T-helper 1 cell treated with Interleukin-12 subunit alpha and Interleukin-12 subunit beta and Interleukin-4 antibody, amounts not matched to agents 30 ng/mL and 1 ng/mL, for 36 hours (primary cell): ENCODE measurements at regions not wholly inside any gene's neighbourhood (a gene's known extent, or its start where the extent isn't known, plus 50 kb on each side); places are given as distances from the start of the nearest gene placed in this dataset.
"Not testable (repeated sequence)": the region's sequence is repeated elsewhere in the genome, so short reads cannot be mapped to it uniquely, and the experiment has no call there.

ENCODE experiments used
- intact Hi-C: fragments of 100-400 bp; cut with micrococcal nuclease; formaldehyde crosslinking; loops from one replicate; pipeline ENCODE4 v1.15.1; 2024

DNA sequence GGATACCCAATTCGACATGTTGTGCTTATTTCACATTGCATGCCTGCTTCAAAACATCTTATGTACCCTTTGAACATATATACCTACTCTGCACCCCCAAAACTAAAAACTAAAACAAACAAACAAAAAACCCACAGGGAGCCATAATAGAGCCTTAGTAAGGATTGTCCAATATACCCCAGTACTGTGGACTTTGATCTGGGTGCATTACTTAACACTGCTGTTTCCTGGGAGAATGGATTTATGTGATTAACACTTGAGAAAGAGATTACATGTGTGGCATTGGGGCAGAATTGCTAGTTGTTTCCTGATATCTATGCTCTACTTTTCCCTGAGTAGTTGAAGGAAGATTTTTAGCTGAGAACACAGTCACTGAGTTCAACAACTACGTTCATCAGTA, 583.4 kb upstream of the ROBO1 start:
- intact Hi-C loops: no loop called here

DNA sequence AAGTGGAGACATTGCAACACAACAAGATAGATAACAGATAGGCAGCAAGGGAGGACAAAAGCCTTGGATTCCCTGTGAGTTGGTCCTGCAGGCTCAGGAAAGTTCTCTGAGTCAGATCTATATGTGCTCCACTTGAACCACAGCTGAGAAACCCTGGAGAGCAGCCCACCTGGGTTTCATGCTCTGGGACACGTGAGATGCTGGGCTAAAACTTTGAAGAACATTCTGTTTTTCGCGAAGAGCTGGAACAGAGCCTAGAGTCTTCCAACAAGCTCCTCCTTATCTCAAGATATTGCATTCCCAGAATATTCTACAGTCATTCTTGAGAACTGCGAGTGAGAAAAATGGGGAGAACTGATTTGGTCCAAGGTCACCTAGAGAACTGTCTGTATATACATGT, 583.0 kb upstream of the ROBO1 start:
- intact Hi-C loops: no loop called here

DNA sequence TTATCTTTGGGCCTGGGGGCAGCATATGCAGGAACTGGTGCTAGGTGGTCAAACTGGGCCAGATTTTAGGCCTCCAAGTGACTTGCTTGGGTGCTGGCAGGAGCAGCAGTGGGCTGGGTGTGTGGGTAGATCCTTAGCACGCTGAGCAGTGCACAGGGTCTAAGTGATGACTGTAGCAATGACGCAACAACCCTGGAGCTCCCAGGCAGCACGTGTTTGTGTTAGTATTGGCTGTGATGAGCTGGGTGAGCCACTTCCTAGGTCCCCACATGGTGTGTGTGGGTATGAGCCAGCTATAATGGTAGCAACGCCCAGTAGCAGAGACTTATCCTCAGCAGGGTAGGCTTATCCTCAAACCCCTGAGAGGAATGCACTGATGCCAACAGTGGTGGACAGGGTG, 570.6 kb upstream of the ROBO1 start:
- intact Hi-C loops: no loop called here

DNA sequence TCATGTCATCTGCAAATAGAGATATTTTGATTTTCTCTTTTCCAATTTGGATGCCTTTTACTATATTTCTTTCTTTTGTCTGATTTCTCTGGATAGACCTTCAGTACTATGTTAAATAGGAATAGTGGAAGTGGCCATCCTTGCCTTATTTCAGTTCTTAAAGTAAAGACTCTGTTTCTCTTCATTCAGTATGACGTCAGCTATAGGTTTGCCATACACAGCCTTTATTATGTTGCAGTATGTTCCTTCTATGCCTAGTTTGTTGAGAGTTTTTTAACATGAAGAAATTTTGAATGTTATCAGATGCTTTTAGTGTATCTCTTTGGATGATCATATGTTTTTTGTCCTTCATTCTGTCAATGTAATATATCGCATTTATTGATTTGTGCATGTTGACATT, 566.7 kb upstream of the ROBO1 start:
- intact Hi-C loops: no loop called here

DNA sequence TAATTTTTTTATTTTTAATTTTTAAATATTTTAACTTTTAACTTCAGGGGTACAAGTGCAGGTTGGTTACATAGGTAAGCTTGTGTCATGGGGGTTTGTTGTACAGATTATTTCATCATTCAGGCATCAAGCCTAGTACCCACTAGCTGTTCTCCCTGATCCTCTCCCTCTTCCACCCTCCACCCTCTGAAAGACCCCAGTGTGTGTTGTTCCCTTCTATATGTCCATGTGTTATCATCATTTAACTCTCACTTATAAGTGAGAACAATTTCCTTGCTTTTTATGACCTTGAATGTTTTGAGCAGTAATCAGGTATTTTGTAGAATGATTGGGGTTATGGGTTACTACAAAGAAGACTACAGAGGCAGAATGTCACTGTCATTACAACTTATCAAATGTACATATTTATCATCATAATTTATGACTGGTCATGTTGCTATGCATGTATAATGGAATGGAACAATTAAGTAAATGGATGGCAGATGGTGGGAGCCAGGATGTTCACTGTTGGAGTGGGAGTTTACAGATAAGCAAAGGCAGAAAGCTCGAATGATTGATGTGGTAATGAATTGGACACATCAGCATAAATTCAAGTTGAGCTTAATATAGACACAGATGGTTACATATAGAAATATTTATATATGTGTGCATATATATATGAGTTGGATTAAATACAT, 563.8 kb upstream of the ROBO1 start:
- intact Hi-C loops: no loop called here

DNA sequence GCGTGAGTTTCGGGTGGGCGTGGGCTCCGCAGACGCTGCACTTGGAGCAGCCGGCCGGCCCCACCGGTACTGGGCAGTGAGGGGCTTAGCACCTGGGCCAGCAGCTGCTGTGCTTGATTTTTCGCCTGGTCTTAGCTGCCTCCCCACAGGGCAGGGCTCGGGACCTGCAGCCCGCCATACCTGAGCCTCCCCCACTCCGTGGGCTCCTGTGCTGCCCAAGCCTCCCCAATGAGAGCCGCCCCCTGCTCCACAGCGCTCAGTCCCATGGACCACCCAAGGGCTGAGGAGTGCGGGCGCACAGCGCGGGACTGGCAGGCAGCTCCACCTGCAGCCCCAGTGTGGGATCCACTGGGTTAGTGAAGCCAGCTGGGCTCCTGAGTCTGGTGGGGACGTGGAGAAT, 546.7 kb upstream of the ROBO1 start:
- intact Hi-C loops: not testable (repeated sequence)

DNA sequence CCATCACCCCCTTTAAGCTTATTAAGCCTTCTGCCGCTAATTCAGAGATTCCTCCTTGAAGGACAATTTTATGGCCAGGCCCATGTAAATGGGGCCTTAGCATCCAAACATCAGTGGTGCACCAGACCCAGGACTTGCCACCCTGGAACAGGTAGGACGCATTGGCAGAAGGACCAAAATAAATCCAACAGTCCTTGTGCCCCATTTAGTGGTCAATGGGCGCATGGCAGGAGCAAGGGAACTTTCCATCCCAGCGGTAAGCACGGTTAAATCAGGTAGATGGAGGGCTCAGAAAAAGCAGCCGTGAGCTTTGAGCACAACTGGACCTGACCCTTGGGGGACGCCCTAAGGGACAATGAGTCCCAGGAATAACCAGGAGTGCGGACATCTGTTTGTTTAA, 540.8 kb upstream of the ROBO1 start:
- intact Hi-C loops: no loop called here

DNA sequence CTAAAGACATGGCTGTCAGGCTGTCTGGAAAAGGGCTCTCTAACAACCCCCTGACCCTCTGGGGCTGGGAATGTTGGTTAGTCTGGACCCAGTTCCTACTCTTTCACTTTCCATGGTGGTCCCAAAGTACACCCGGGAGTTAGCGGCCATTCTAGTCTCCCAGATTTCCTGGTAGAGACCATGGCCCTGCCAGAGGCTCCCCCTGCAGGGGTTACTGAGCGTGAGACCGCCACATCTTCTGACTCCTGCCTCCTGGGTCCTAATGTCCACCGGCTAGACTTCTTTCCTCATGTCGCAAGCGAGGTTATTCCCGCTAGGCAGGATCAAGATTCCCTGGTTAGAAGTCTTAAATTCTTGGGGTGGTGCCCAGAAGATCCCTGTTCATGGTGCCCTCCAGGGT, 540.0 kb upstream of the ROBO1 start:
- intact Hi-C loops: no loop called here

DNA sequence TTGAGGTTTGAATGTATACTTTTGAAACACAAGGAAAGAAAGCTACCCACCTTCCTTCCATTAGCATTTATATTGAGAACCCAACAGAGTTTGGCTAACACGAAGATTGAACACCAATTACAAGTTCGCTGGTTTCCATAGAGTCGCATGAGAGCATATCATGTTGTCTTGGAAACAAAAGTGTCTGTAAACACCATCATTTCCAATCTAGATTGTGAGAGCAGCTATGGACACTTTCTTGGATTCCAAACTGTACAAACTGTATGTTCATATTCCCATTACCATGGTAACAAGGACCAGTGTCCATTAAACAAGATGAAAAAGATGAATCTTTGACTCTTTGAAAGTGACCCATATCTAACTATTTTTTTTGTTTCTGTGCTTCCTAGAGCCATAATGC, 529.9 kb upstream of the ROBO1 start:
- intact Hi-C loops: no loop called here

DNA sequence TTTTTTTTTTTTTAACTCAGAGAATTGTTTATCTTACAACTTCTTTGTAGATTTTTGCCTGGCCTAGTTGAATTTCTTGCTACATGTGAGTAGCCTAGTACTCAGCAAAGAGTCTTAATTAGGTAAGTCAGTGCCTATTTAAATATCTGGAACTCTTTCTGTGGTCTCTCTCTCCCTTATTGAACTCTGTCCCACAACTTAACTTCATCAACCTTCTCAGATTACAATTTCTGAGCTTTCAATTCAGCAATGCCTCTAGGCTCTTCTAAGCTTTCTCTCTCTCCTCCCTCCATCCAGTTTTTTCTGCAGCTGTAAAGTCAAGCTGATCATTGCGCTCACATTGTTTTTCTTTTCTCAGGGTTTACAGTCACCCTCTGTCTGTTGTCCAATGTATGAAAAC, 517.6 kb upstream of the ROBO1 start:
- intact Hi-C loops: no loop called here

DNA sequence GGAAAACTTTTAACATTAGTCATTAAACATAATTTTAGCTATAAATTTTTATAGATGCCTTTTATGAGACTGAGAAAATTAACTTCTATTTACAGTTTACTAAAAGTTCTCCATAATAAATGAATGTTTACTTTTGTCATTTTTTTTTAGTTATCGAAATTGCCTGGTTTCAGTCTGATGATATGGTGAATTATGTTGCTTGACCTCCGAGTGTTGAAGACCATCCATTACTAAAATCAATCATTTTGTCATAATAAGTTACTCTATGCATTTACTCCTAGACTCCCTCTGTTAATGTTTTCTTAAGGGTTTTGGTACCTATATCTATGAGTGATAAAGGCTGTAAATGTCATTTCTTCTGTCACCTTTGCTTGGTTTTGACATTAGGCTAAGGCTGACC, 516.0 kb upstream of the ROBO1 start:
- intact Hi-C loops: no loop called here

DNA sequence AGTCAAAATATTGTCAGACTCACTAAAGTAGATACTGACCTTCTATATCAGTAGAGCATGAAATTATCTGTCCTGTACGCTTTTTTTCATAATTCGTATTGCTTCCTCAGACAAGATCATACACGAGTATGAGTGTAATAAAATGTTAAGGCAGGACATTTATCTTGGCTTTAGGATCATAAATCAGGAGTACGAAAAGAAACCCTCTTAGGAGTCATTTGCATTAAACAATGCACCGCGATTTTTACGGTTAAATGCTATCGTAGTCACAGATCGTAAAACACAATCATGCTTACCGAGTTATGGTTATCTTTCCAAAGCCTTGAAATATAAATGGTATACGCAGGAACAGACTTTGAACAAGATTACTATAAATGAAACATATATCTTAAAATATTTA, 510.3 kb upstream of the ROBO1 start:
- intact Hi-C loops: no loop called here

DNA sequence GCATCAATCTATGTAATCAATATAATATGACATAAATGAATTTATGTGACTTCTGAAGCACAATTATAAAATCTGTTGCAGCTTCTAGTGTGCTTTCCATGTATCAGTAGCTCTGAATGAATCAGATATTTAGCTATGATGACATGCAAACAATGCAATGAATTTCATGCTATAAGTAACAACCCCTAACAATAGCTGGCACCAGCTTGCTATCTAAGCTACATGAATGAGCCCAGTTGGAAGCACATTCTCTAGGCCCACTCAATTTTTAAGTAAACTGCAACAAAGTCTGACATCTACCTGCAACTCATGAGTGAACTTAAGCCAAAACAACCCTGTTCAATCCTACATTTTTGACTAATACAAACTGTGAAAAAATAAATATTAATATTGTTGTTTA, 507.3 kb upstream of the ROBO1 start:
- intact Hi-C loops: no loop called here

DNA sequence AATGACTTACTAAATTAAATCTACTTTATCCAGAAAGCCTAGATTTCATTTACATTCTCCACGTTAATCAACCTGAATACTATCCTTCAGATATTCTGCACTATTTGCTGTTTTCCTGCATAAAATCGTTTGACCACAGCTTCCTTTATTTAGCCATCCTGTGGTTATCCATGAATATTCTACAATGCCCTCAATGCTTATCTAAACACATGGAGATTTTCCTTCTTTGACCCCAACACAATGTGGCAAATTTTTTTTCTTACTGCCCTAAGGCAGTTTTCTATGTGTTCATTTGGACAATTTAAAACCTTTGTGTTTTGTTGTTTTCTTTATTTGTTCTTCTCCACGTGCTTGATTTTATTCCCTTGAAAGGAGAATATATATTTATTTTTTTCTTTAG, 495.5 kb upstream of the ROBO1 start:
- intact Hi-C loops: no loop called here

DNA sequence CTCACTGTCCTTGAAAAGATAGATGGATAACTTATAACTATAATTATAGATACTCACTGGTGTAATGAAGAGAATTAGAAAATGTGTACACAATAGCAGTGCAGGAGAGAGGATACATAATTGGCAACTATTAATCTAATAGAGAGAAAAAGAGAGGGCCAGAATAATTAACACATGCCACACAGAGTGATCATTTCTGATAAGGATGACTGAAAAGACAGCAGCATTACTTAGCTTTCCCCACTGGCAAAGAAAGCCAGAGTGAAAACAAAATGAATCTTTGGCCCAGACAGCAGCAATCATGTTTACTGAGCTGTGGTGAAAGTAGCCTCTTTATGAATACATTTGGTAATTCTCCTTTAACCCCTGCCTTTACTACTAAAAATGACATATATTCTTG, 493.3 kb upstream of the ROBO1 start:
- intact Hi-C loops: no loop called here

DNA sequence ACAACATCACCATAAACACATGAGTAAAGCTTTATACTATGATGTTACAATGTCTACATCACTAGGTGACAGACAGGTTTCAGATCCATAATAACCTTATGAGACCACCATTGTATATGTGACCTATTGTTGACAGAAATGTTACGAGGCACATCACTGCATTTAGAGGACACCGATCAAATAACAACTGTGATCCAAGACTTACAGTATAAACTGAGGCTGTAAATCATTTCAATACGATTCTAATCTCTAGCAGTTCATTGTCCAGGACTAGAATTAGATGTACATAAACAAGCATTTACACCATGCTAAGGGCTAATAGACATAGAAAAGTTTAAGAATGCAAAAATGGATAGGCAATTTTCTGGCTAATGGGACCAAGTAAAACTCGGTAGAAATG, 491.9 kb upstream of the ROBO1 start:
- intact Hi-C loops: no loop called here

DNA sequence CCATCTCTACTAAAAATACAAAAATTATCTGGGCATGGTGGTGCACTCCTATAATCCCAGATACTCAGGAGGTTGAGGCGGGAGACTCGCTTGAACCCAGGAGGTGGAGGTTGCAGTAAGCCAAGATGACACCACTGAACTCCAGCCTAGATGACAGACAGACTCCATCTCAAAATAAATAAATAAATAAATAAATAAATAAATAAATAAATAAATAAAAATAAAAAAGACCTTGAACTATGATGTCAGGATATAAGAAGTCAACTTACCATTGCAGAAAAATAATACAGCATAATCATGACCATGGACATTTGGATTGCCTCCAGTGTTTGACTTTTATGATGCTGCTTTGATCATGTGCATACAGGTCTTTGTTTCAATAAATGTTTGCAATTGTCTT, 484.3 kb upstream of the ROBO1 start:
- intact Hi-C loops: no loop called here

DNA sequence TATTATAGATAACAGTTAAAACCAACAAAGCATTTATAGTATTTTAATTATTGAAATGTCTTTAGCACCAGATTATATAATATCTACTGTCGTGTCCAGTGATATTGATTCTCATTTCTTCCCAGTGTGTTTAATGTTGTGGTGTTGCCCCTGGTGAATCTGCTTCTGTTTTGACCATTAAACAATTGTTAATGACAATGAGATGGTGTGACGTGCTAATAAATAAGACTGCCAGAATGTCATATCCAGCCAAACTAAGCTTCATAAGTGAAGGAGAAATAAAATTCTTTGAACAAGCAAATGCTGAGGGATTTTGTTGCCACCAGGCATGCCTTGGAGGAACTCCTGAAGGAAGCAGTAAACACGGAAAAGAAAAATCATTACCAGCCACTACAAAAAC, 480.0 kb upstream of the ROBO1 start:
- intact Hi-C loops: no loop called here

DNA sequence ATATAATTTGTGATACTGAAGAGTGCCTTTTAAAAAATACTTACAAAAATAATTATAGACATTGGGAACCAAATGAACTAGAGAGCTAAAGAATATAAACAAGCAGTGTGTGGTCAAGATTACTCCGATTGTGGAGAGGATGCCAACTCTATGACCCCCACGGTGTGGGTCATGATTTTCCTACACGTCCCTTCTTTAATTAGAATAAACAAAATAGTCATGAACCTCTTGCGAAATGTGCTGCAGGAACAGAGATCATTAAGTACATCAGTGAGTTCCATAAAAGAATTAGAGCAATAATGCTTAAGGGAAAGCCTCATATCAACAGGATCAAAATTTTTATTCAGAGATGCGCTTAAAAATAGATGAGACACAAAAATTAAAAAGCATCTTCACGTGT, 476.6 kb upstream of the ROBO1 start:
- intact Hi-C loops: no loop called here

DNA sequence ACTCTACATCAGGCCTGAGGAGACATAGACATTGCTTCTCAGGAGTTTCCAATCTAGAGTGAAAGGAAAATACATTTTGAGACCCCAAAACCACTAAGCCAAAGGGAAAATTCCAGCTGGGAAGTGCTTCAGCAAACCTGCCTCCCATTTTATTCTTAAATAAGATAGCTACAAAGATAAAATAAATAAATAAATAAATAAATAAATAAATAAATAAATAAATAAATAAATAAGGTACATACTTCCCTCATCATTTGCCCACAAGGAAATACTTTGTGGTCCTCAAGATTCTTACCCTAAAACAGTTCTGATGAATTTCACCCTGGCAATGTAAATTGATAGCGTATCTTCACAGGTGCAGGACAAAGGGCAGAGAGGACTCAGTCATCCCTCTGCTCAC, 474.0 kb upstream of the ROBO1 start:
- intact Hi-C loops: no loop called here

DNA sequence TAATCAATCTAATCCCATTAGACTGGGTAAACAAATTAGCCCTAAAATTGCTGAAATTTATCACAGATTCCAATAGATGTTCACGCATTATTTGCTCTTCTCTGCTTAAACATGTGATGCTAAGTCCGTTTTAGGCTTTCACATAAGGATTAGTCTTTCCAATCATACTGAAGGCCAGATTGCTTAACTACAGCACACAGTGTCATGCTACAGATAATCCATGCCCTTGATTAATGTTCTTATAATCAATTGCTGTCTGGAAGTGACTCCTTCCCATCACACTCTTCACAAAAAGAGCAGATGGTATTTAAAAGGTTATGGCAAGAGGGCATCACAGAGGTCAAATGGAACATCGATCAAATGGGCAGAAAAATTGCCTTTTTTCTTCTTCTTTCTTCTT, 471.5 kb upstream of the ROBO1 start:
- intact Hi-C loops: loop anchor here (10.0 kb wide), 1 partner anchor 224 kb away; no protein-coding TSS in a partner anchor

DNA sequence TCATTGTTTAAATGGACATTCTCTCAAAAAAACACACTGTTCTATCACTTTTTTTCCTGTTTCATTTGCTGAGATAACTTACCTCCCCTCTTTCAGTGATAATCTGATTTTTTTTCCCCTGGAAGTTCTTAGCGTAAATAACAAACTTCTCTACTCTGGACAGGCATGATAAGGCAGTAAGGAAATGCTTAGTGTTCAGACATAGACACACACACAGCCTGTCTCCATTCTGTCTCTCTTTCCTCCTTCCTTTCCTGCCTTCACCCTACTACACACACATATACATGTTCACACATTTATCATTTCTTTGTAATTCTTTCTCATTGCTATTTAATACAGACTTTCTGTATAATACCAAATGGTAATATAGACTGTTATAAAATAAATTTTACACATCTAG, 470.8 kb upstream of the ROBO1 start:
- intact Hi-C loops: loop anchor here (10.0 kb wide), 1 partner anchor 224 kb away; no protein-coding TSS in a partner anchor

DNA sequence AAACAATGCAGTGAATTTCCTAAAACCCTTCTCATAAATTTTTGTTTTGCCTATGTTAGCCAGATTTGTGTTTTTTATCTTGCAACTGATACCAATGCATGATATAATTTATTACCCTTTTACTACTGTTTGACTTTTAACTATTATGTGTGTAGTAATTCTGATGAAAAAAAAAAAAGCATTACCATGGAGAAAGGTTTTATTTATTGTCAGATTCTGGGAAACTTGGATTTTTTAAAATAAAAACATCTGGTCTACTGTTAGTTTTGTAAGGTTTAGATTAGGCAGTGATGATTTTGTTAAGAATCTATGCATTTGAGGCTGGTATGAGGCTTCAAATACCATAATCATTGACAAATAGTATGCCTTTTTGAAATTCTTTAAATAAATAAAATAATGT, 470.4 kb upstream of the ROBO1 start:
- intact Hi-C loops: loop anchor here (10.0 kb wide), 1 partner anchor 223 kb away; no protein-coding TSS in a partner anchor

DNA sequence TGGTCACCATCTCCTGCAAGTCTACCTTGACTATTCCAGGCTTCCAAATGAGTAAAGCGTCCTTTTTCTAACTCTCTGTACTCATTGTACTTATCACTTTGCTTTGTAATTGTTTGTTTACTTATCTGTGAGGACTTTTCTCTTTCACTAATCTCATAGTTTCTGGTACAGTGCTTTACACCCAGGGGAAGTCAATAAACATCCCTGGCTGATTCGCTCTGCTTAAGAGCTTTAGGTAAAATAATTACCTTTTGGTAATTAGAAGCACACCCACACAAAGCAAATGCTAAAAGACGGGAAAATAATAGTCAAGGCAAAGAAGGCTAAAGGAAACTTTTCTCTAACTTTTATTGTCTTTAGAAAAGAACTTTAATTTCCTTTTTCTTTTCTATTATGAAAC, 466.9 kb upstream of the ROBO1 start:
- intact Hi-C loops: loop anchor here (10.0 kb wide), 1 partner anchor 220 kb away; no protein-coding TSS in a partner anchor
